ENCODE measurements at regions not wholly inside any gene's neighbourhood (a gene's known extent, or its start where the extent isn't known, plus 50 kb on each side); places are given as distances from the start of the nearest gene placed in this dataset.

DNA sequence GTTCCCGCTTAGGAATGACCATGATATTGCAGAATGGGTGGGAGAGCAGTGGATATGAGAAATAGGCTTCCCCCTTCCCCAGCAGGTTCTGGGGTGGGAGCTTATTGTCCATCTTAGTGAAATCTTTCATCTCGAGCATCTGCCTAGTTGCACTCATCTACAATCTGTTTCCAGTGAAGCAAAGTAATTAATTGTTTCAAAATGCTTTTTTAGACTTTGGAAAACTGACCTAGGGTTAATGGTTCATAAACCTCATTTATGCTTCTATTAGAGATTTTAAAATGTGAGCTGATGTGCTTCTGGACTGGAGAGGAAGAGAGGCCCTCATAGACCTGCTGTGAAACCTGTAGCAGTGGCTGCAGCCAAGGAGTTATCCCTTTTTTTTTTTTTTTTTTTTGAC is 247.7 kb upstream of the XYLT1 start:
- H3K4me3 ChIP-seq (ENCODE audit: low read length), result no peak overlapping the region
- H3K36me3 ChIP-seq (ENCODE audit: control insufficient read depth, insufficient read depth, low read length), result no peaks in the 10 kb centered on the region
- no peaks in the 10 kb centered on the region for H3K27me3 ChIP-seq (ENCODE audit: control insufficient read depth, insufficient read depth, low read length)
- H3K27ac ChIP-seq (ENCODE audit: low read depth, low read length), result no peak overlapping the region
- H3K9ac ChIP-seq (ENCODE audit: low read length), result no peak overlapping the region
- no peaks in the 10 kb centered on the region for H3K4me1 ChIP-seq (ENCODE audit: control insufficient read depth, insufficient read depth, low read length)

GRCh38 chr16:17705847-17706246 is 235.1 kb upstream of the XYLT1 start:
- Histone ChIP-seq H3K4me1 (ENCODE audit: control insufficient read depth, insufficient read depth, low read length) (no peaks in the 10 kb centered on the region), H3K36me3 (ENCODE audit: control insufficient read depth, insufficient read depth, low read length) (no peaks in the 10 kb centered on the region), H3K27ac (ENCODE audit: low read depth, low read length) (no peak overlapping the region), H3K9ac (ENCODE audit: low read length) (no peak overlapping the region), H3K4me3 (ENCODE audit: low read length) (no peak overlapping the region), H3K27me3 (ENCODE audit: control insufficient read depth, insufficient read depth, low read length) (no peaks in the 10 kb centered on the region)

DNA sequence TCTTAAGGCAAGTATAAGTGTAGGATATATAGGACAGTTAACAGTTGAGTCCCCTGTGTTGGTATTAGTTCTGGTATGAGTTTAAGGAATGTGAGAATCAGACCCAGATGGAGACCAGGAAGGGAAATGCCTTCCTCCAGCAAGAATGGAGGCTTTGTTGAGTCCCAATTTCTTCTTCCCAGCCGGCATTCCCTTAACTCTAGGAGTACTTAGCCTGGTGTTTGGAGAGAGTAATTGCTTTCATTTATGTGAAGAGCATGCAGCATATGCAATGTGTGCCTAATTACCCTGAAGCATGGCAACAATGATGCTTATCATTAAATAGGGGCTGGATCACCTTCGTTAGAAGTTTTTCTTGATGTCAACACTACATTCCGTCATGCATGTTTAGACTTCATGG is 225.9 kb upstream of the XYLT1 start:
- no peaks in the 10 kb centered on the region for H3K27me3 ChIP-seq (ENCODE audit: control insufficient read depth, insufficient read depth, low read length)
- H3K4me1 ChIP-seq (ENCODE audit: control insufficient read depth, insufficient read depth, low read length), result no peaks in the 10 kb centered on the region
- no peak overlapping the region for H3K9ac ChIP-seq (ENCODE audit: low read length)
- no peak overlapping the region for H3K4me3 ChIP-seq (ENCODE audit: low read length)
- H3K27ac ChIP-seq (ENCODE audit: low read depth, low read length), result no peak overlapping the region
- no peaks in the 10 kb centered on the region for H3K36me3 ChIP-seq (ENCODE audit: control insufficient read depth, insufficient read depth, low read length)

DNA sequence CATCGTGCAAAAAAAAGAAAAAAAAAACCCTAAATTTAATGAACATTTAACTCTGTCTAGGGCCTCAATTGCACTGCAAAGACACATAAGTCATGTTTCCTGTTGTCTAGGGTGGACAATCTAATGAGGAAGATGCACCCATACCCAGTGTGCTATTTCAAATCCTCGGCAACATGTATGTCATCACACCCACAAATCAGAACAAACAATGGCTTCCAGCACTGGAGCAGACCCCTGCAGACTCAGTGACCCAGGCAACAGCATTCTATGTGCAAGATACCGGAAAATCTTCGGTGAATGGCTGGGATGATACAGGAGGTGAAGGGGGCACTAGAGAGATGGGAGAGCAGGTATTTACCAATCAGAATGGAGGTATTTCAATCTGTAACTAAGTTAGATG is 221.7 kb upstream of the XYLT1 start:
- Histone ChIP-seq H3K27me3 (ENCODE audit: control insufficient read depth, insufficient read depth, low read length) (no peaks in the 10 kb centered on the region), H3K9ac (ENCODE audit: low read length) (no peak overlapping the region), H3K4me1 (ENCODE audit: control insufficient read depth, insufficient read depth, low read length) (no peaks in the 10 kb centered on the region), H3K4me3 (ENCODE audit: low read length) (no peak overlapping the region), H3K36me3 (ENCODE audit: control insufficient read depth, insufficient read depth, low read length) (no peaks in the 10 kb centered on the region), H3K27ac (ENCODE audit: low read depth, low read length) (no peak overlapping the region)

DNA sequence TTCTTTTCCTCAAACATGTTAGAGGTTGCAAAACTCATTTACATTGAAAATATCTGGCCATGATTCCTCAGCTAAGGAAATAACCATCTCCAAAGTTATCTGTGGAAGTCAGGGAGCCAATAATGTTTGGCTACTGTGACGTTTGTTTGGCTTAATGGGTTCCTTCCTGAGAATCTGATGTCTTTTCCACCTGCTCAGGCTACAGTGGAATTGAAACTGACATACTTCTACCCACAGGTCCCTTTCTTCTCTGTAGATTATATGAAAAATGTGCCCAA is 221.1 kb upstream of the XYLT1 start:
- Histone ChIP-seq H3K36me3 (ENCODE audit: control insufficient read depth, insufficient read depth, low read length) (no peaks in the 10 kb centered on the region), H3K4me3 (ENCODE audit: low read length) (no peak overlapping the region), H3K27ac (ENCODE audit: low read depth, low read length) (no peak overlapping the region), H3K27me3 (ENCODE audit: control insufficient read depth, insufficient read depth, low read length) (no peaks in the 10 kb centered on the region), H3K4me1 (ENCODE audit: control insufficient read depth, insufficient read depth, low read length) (no peaks in the 10 kb centered on the region), H3K9ac (ENCODE audit: low read length) (no peak overlapping the region)

- Histone ChIP-seq H3K27me3 (ENCODE audit: control insufficient read depth, insufficient read depth, low read length) (no peaks in the 10 kb centered on the region), H3K36me3 (ENCODE audit: control insufficient read depth, insufficient read depth, low read length) (no peaks in the 10 kb centered on the region), H3K4me3 (ENCODE audit: low read length) (no peak overlapping the region), H3K9ac (ENCODE audit: low read length) (no peak overlapping the region), H3K4me1 (ENCODE audit: control insufficient read depth, insufficient read depth, low read length) (no peaks in the 10 kb centered on the region), H3K27ac (ENCODE audit: low read depth, low read length) (no peak overlapping the region)
Measured at GRCh38 chr16:17691106-17691898, 220.5 kb upstream of the XYLT1 start.

- no peak overlapping the region for H3K4me3 ChIP-seq (ENCODE audit: low read length)
- H3K4me1 ChIP-seq (ENCODE audit: control insufficient read depth, insufficient read depth, low read length), result no peaks in the 10 kb centered on the region
- H3K36me3 ChIP-seq (ENCODE audit: control insufficient read depth, insufficient read depth, low read length), result no peaks in the 10 kb centered on the region
- no peak overlapping the region for H3K27ac ChIP-seq (ENCODE audit: low read depth, low read length)
- H3K27me3 ChIP-seq (ENCODE audit: control insufficient read depth, insufficient read depth, low read length), result no peaks in the 10 kb centered on the region
- H3K9ac ChIP-seq (ENCODE audit: low read length), result no peak overlapping the region
Measured at GRCh38 chr16:17685447-17685846, 214.7 kb upstream of the XYLT1 start.

DNA sequence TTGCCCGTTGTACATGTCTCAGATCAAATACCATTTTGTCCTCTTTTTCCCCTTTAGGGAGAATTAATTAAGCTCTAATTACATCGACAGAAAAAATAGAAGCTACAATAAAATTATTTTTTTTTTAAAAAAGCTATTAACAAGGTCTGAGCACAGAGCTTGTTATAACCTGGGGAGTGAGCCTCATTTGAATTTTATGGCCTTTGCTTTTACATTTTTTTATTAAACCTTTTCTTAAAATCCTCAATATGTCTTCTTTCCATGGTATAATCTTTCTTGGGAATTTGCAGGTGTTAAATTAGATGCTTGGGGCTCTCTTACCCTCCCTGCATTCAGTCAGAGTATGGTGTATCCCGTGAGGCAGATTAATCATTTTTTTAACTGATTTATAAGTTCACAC is 212.5 kb upstream of the XYLT1 start:
- Histone ChIP-seq H3K27ac (ENCODE audit: low read depth, low read length) (no peak overlapping the region), H3K36me3 (ENCODE audit: control insufficient read depth, insufficient read depth, low read length) (no peaks in the 10 kb centered on the region), H3K4me1 (ENCODE audit: control insufficient read depth, insufficient read depth, low read length) (no peaks in the 10 kb centered on the region), H3K9ac (ENCODE audit: low read length) (no peak overlapping the region), H3K27me3 (ENCODE audit: control insufficient read depth, insufficient read depth, low read length) (no peaks in the 10 kb centered on the region), H3K4me3 (ENCODE audit: low read length) (no peak overlapping the region)

DNA sequence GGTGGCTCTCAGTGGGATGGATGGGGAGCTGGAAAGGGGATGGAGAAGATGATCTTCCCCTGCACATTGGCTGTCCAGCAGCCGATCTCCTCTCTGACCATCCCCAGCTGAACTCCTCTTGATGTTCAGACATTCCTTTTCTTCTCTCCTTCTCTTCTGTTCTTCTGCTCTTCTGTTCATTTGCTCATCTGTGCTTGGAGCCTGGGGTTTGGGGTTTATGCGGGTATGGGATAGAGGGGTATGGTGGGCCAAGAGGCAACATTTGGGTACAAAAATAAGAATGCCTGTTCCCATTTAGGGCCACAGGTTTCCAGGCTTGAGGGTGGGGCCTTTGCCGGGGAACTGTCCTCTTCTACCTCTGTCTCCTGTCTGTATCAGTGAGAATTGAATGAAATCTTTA is 205.4 kb upstream of the XYLT1 start:
- Histone ChIP-seq H3K4me1 (ENCODE audit: control insufficient read depth, insufficient read depth, low read length) (no peaks in the 10 kb centered on the region), H3K36me3 (ENCODE audit: control insufficient read depth, insufficient read depth, low read length) (no peaks in the 10 kb centered on the region), H3K27me3 (ENCODE audit: control insufficient read depth, insufficient read depth, low read length) (no peaks in the 10 kb centered on the region), H3K27ac (ENCODE audit: low read depth, low read length) (no peak overlapping the region), H3K4me3 (ENCODE audit: low read length) (no peak overlapping the region), H3K9ac (ENCODE audit: low read length) (no peak overlapping the region)

DNA sequence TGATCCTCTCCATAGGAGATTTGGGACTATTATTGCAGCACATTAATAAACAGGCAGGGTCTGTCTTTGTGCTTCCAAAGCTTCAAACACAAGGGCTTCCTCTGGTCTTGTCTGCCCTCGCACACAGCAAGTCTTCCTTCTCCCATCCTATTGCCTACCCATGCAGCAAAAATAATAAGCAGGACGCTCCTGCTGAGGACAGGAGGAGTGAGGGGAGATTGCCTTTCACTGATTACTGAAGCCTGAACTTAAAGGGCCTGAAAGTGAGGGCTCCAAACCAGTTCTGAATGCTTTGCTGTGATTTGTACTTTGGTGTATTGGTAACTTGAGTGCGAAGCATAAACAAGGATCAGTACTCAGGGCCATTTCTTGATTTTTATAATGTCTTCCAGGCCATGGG is 197.6 kb upstream of the XYLT1 start:
- H3K4me3 ChIP-seq (ENCODE audit: low read length), result no peak overlapping the region

DNA sequence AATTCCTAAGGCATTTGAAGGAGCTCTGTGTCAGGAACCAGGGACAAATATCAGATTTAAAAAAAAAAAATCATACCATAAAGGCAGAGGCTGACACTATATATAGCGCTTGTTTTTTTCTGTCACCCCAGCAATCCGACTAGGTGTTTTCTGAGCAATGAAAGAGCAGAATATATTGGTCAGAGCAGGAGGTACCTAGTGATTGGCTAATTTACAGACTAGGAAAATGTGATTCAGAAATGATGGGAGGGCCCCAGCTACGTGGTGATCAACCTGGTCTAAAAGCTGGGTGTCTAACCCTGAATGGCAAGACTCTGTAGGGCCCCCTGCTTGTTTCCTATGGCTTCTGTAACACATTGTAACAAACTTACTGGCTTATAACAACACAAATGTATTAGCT is 195.5 kb upstream of the XYLT1 start:
- Histone ChIP-seq H3K27ac (ENCODE audit: low read depth, low read length) (no peak overlapping the region), H3K4me1 (ENCODE audit: control insufficient read depth, insufficient read depth, low read length) (no peaks in the 10 kb centered on the region), H3K4me3 (ENCODE audit: low read length) (no peak overlapping the region), H3K36me3 (ENCODE audit: control insufficient read depth, insufficient read depth, low read length) (no peaks in the 10 kb centered on the region), H3K9ac (ENCODE audit: low read length) (no peak overlapping the region), H3K27me3 (ENCODE audit: control insufficient read depth, insufficient read depth, low read length) (no peaks in the 10 kb centered on the region)

More for the DNA sequence above, 197.6 kb upstream of the XYLT1 start:
- no peaks in the 10 kb centered on the region for H3K4me1 ChIP-seq (ENCODE audit: control insufficient read depth, insufficient read depth, low read length)
- no peaks in the 10 kb centered on the region for H3K27me3 ChIP-seq (ENCODE audit: control insufficient read depth, insufficient read depth, low read length)
- no peak overlapping the region for H3K27ac ChIP-seq (ENCODE audit: low read depth, low read length)
- no peak overlapping the region for H3K9ac ChIP-seq (ENCODE audit: low read length)
- H3K36me3 ChIP-seq (ENCODE audit: control insufficient read depth, insufficient read depth, low read length), result no peaks in the 10 kb centered on the region

DNA sequence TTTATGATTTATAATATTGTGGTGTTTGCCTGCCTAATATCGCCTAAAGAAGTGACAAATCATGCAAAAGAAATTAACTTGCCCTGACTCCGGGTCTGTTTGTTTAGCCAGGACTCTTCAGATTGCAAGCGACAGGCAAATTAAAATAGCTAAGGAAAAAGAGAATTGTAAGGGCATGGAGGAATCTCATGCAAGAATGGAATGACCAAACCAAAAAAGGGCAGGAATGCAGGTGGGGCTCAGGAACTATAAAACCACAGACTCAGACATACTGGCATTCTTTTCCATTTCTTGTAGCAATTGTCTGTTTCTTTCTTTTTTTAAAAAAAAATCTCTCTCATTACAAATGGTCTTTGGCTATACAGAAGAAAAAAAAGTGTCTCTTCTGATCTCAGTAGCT is 188.1 kb upstream of the XYLT1 start:
- no peak overlapping the region for H3K9ac ChIP-seq (ENCODE audit: low read length)
- H3K27me3 ChIP-seq (ENCODE audit: control insufficient read depth, insufficient read depth, low read length), result no peaks in the 10 kb centered on the region
- no peaks in the 10 kb centered on the region for H3K4me1 ChIP-seq (ENCODE audit: control insufficient read depth, insufficient read depth, low read length)
- H3K36me3 ChIP-seq (ENCODE audit: control insufficient read depth, insufficient read depth, low read length), result no peaks in the 10 kb centered on the region
- no peak overlapping the region for H3K27ac ChIP-seq (ENCODE audit: low read depth, low read length)
- no peak overlapping the region for H3K4me3 ChIP-seq (ENCODE audit: low read length)

DNA sequence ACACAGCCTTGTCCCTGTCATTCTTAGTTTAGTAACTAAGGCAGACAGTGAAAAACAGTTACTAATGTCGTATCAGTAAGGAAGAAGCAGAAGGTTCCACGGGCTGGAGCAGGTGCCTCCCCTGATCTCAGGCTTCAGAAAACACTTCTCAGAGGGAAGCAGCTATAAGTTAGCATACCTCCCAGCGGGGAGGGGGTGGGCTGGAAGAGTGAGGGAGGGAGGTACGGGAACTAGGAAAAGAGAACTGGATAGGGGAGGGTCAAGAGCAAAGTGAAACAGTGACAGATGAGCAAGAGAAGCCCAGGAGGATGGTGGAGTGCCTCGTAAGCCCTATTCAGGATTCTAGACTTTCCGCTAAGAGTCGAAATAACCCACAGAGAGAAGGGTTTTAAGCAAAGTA is 186.3 kb upstream of the XYLT1 start:
- Histone ChIP-seq H3K9ac (ENCODE audit: low read length) (no peak overlapping the region), H3K4me1 (ENCODE audit: control insufficient read depth, insufficient read depth, low read length) (no peaks in the 10 kb centered on the region), H3K27ac (ENCODE audit: low read depth, low read length) (no peak overlapping the region), H3K36me3 (ENCODE audit: control insufficient read depth, insufficient read depth, low read length) (no peaks in the 10 kb centered on the region), H3K4me3 (ENCODE audit: low read length) (no peak overlapping the region), H3K27me3 (ENCODE audit: control insufficient read depth, insufficient read depth, low read length) (no peaks in the 10 kb centered on the region)
